H1 (cell line): ENCODE measurements at regions not wholly inside any gene's neighbourhood (a gene's known extent, or its start where the extent isn't known, plus 50 kb on each side); places are given as distances from the start of the nearest gene placed in this dataset.

Experiments
- BRCA1 ChIP-seq: IDR thresholded peaks from 2 replicates; pipeline ENCODE4 v1.6.1; 2012; ENCODE audit warnings: low read depth, low read length, improper control_type of control experiment
- CREB1 ChIP-seq: IDR thresholded peaks from 2 replicates; pipeline ENCODE4 v1.6.1; 2012; ENCODE audit warnings: inconsistent platforms
- SP2 ChIP-seq: IDR thresholded peaks from 2 replicates; pipeline ENCODE4 v1.6.1; 2012; ENCODE audit warnings: mild to moderate bottlenecking, low read length, inconsistent platforms
- SP4 ChIP-seq: IDR thresholded peaks from 2 replicates; pipeline ENCODE4 v1.6.1; 2012; ENCODE audit warnings: low read length, inconsistent platforms
- TCF12 ChIP-seq: IDR thresholded peaks from 2 replicates; pipeline ENCODE4 v1.6.1; 2011; ENCODE audit warnings: low read depth, mild to moderate bottlenecking, low read length
- TF ChIP-seq, protein P1 (sequence below): fragments of 300-600 bp; sonication (generic); IDR thresholded peaks from 2 replicates; pipeline ENCODE4 v1.7.1; 2012; ENCODE audit warnings: low read length, moderate library complexity, mild to moderate bottlenecking, inconsistent platforms; ENCODE audit not compliant: insufficient replicate concordance
- TF ChIP-seq, protein P2 (sequence below), 3 experiments: IDR thresholded peaks; 1 replicate in 2 of 3; 2 replicates in 1 of 3; pipeline versions ENCODE4 v1.5.1 to v1.6.1; 2011; ENCODE audit warnings: low read length in 3 of 3, mild to moderate bottlenecking in 3 of 3, inconsistent platforms in 2 of 3, low read depth in 1 of 3, moderate library complexity in 1 of 3; ENCODE audit not compliant: insufficient read depth in 1 of 3; ENCODE audit errors: control extremely low read depth in 1 of 3

GRCh38 chr16:35868630-35869029 is 2409.2 kb downstream of the TP53TG3F start (continued):
- TF ChIP-seq, protein P1, sequence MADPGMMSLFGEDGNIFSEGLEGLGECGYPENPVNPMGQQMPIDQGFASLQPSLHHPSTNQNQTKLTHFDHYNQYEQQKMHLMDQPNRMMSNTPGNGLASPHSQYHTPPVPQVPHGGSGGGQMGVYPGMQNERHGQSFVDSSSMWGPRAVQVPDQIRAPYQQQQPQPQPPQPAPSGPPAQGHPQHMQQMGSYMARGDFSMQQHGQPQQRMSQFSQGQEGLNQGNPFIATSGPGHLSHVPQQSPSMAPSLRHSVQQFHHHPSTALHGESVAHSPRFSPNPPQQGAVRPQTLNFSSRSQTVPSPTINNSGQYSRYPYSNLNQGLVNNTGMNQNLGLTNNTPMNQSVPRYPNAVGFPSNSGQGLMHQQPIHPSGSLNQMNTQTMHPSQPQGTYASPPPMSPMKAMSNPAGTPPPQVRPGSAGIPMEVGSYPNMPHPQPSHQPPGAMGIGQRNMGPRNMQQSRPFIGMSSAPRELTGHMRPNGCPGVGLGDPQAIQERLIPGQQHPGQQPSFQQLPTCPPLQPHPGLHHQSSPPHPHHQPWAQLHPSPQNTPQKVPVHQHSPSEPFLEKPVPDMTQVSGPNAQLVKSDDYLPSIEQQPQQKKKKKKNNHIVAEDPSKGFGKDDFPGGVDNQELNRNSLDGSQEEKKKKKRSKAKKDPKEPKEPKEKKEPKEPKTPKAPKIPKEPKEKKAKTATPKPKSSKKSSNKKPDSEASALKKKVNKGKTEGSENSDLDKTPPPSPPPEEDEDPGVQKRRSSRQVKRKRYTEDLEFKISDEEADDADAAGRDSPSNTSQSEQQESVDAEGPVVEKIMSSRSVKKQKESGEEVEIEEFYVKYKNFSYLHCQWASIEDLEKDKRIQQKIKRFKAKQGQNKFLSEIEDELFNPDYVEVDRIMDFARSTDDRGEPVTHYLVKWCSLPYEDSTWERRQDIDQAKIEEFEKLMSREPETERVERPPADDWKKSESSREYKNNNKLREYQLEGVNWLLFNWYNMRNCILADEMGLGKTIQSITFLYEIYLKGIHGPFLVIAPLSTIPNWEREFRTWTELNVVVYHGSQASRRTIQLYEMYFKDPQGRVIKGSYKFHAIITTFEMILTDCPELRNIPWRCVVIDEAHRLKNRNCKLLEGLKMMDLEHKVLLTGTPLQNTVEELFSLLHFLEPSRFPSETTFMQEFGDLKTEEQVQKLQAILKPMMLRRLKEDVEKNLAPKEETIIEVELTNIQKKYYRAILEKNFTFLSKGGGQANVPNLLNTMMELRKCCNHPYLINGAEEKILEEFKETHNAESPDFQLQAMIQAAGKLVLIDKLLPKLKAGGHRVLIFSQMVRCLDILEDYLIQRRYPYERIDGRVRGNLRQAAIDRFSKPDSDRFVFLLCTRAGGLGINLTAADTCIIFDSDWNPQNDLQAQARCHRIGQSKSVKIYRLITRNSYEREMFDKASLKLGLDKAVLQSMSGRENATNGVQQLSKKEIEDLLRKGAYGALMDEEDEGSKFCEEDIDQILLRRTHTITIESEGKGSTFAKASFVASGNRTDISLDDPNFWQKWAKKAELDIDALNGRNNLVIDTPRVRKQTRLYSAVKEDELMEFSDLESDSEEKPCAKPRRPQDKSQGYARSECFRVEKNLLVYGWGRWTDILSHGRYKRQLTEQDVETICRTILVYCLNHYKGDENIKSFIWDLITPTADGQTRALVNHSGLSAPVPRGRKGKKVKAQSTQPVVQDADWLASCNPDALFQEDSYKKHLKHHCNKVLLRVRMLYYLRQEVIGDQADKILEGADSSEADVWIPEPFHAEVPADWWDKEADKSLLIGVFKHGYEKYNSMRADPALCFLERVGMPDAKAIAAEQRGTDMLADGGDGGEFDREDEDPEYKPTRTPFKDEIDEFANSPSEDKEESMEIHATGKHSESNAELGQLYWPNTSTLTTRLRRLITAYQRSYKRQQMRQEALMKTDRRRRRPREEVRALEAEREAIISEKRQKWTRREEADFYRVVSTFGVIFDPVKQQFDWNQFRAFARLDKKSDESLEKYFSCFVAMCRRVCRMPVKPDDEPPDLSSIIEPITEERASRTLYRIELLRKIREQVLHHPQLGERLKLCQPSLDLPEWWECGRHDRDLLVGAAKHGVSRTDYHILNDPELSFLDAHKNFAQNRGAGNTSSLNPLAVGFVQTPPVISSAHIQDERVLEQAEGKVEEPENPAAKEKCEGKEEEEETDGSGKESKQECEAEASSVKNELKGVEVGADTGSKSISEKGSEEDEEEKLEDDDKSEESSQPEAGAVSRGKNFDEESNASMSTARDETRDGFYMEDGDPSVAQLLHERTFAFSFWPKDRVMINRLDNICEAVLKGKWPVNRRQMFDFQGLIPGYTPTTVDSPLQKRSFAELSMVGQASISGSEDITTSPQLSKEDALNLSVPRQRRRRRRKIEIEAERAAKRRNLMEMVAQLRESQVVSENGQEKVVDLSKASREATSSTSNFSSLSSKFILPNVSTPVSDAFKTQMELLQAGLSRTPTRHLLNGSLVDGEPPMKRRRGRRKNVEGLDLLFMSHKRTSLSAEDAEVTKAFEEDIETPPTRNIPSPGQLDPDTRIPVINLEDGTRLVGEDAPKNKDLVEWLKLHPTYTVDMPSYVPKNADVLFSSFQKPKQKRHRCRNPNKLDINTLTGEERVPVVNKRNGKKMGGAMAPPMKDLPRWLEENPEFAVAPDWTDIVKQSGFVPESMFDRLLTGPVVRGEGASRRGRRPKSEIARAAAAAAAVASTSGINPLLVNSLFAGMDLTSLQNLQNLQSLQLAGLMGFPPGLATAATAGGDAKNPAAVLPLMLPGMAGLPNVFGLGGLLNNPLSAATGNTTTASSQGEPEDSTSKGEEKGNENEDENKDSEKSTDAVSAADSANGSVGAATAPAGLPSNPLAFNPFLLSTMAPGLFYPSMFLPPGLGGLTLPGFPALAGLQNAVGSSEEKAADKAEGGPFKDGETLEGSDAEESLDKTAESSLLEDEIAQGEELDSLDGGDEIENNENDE, result no peak
- TF ChIP-seq BRCA1 (no peak), CREB1 (no peak), SP2 (no peak), TCF12 (no peak), SP4 (no peak)
- TF ChIP-seq, protein P2, sequence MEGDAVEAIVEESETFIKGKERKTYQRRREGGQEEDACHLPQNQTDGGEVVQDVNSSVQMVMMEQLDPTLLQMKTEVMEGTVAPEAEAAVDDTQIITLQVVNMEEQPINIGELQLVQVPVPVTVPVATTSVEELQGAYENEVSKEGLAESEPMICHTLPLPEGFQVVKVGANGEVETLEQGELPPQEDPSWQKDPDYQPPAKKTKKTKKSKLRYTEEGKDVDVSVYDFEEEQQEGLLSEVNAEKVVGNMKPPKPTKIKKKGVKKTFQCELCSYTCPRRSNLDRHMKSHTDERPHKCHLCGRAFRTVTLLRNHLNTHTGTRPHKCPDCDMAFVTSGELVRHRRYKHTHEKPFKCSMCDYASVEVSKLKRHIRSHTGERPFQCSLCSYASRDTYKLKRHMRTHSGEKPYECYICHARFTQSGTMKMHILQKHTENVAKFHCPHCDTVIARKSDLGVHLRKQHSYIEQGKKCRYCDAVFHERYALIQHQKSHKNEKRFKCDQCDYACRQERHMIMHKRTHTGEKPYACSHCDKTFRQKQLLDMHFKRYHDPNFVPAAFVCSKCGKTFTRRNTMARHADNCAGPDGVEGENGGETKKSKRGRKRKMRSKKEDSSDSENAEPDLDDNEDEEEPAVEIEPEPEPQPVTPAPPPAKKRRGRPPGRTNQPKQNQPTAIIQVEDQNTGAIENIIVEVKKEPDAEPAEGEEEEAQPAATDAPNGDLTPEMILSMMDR (IDR thresholded peaks at IDR 0.05; ENCODE audit: control extremely low read depth in 1 of 3, insufficient read depth in 1 of 3, low read depth in 1 of 3, low read length in 3 of 3), result no peak
